IgD-negative memory B cell (primary cell): ENCODE measurements at regions not wholly inside any gene's neighbourhood (a gene's known extent, or its start where the extent isn't known, plus 50 kb on each side); places are given as distances from the start of the nearest gene placed in this dataset.
"Not testable (repeated sequence)": the region's sequence is repeated elsewhere in the genome, so short reads cannot be mapped to it uniquely, and the experiment has no call there.

Experiments used
- H3K27ac Mint-ChIP-seq, 3 donors: one replicate each; pipeline ENCODE4 v1.8.0; 2020 to 2022; ENCODE audit warnings: mild to moderate bottlenecking in 3 of 3, mixed read lengths in 3 of 3, moderate library complexity in 1 of 3
- H3K27me3 Mint-ChIP-seq: one replicate; pipeline ENCODE4 v1.8.0; 2021; ENCODE audit warnings: mixed read lengths
- H3K36me3 Mint-ChIP-seq: one replicate; pipeline ENCODE4 v1.8.0; 2020; ENCODE audit warnings: mild to moderate bottlenecking, mixed read lengths
- H3K4me1 Mint-ChIP-seq, 3 donors: one replicate each; pipeline ENCODE4 v1.8.0; 2020 to 2022; ENCODE audit warnings: mixed read lengths in 3 of 3, mild to moderate bottlenecking in 1 of 3
- H3K4me3 Mint-ChIP-seq, 4 donors: one replicate each; pipeline ENCODE4 v1.8.0; 2020 to 2022; ENCODE audit warnings: mild to moderate bottlenecking in 4 of 4, mixed read lengths in 4 of 4, moderate library complexity in 3 of 4
- H3K9me3 Mint-ChIP-seq, 3 donors: one replicate each; pipeline ENCODE4 v1.8.0; 2020 to 2021; ENCODE audit warnings: mixed read lengths in 3 of 3, mild to moderate bottlenecking in 1 of 3

- no peak overlapping the region for H3K27ac Mint-ChIP-seq
- H3K36me3 Mint-ChIP-seq: peaks cover 2% of the 10 kb centered on the region
- H3K4me3 Mint-ChIP-seq: no peak overlapping the region
- no peaks in the 10 kb centered on the region for H3K4me1 Mint-ChIP-seq
- H3K27me3 Mint-ChIP-seq: peaks cover 16% of the 10 kb centered on the region
- peaks cover 0 to 5% (median 2%) of the 10 kb centered on the region in 3 donors for H3K9me3 Mint-ChIP-seq
Measured at GRCh38 chr1:66478116-66478515, 55.8 kb upstream of the SGIP1 start.

- Mint-ChIP-seq H3K27ac (no peak overlapping the region), H3K9me3 (peaks cover 0 to 5% (median 2%) of the 10 kb centered on the region in 3 donors), H3K27me3 (peaks cover 10% of the 10 kb centered on the region), H3K4me3 (no peak overlapping the region), H3K36me3 (peaks cover 2% of the 10 kb centered on the region), H3K4me1 (no peaks in the 10 kb centered on the region)
Measured at GRCh38 chr1:66480162-66480561, 53.8 kb upstream of the SGIP1 start.

GRCh38 chr1:66481215-66481614, 52.7 kb upstream of the SGIP1 start:
- H3K27ac Mint-ChIP-seq, H3K4me3 Mint-ChIP-seq: not testable (repeated sequence)

More at GRCh38 chr1:66481215-66481614, 52.7 kb upstream of the SGIP1 start:
- H3K27me3 Mint-ChIP-seq, H3K9me3 Mint-ChIP-seq, H3K36me3 Mint-ChIP-seq, H3K4me1 Mint-ChIP-seq: not testable (repeated sequence)
